Erythroblast (primary cell): ENCODE measurements at regions not wholly inside any gene's neighbourhood (a gene's known extent, or its start where the extent isn't known, plus 50 kb on each side); places are given as distances from the start of the nearest gene placed in this dataset.

Experiments
- GATA1 ChIP-seq: IDR thresholded peaks from 2 replicates; pipeline ENCODE4 v1.6.1; 2011; ENCODE audit warnings: low read depth, mild to moderate bottlenecking, control low read depth, low read length, moderate library complexity
- POLR2A ChIP-seq: IDR thresholded peaks from 2 replicates; pipeline ENCODE4 v1.6.1; 2011; ENCODE audit warnings: mild to moderate bottlenecking, low read length

DNA sequence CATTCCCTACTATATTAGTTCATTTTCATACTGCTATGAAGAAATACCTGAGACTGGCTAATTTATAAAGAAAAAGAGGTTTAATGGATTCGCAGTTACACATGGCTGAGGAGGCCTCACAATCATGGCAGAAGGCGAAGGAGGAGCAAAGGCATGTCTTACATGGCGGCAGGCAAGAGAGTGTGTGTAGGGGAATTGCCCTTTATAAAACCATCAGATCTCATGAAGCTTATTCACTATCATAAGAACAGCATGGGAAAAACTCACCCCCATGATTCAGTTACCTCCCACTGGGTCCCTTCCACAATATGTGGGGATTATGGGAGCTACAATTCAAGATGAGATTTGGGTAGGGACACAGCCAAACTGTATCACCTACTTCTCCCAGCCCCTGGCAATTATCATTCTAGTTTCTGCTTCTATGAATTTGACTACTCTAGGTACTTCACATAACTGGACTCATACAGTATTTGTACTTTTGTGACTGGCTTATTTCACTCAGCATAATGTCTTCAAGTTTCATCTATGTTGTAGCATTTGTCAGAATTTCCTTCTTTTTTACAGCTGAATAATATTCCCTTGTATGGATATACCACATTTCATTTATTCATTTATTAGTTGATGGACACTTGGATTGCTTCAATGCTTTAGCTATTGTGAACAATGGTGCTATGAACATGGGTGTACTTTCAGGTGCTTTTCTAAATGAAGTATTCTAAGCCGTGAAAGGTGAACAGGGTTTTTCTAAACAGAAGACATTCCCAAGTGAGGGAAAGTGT lies 219.5 kb upstream of the NUDT4 start:
- TF ChIP-seq POLR2A: no peak
- TF ChIP-seq GATA1: no peak
